ENCODE measurements at regions not wholly inside any gene's neighbourhood (a gene's known extent, or its start where the extent isn't known, plus 50 kb on each side); places are given as distances from the start of the nearest gene placed in this dataset.

DNA sequence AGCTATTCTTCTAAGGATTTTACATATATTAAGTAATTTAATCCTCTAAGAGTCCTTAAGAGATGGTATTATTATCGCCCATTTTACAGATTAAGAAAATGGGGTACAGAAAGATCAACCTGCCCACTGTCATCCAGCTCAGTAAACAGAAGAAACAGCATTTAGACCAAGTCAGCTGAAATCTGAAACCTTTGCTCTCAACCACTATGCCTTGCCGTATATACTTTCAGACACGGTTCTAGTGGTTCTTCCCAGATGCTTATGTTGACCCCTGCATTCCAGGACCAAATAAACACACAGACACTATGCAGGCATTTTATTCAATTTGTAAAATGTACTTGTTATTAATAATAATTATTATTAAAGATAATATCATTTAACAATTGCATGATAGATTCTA is 854.8 kb downstream of the KCNJ2 start:
- POLR2A ChIA-PET (ENCODE audit: partially characterized antibody) = no interaction called here
- Histone ChIP-seq H3K14ac (ENCODE audit: insufficient read length) (no peak overlapping the region), H2BK20ac (ENCODE audit: low read length) (no peak overlapping the region), H3K4ac (replicated peaks; ENCODE audit: insufficient read length, low read depth, low read length) (no peak overlapping the region), H2BK5ac (ENCODE audit: low read depth, low read length) (no peak overlapping the region), H2AFZ (ENCODE audit: low read length) (no peak overlapping the region), H4K20me1 (replicated peaks in 1 of 2; ENCODE audit: control insufficient read depth in 1 of 2, insufficient read depth in 2 of 2, low read length in 2 of 2) (no peaks in the 10 kb centered on the region), H3K27me3 (replicated peaks in 1 of 4; ENCODE audit: control insufficient read depth in 3 of 4, extremely low read depth in 1 of 4, insufficient read depth in 3 of 4, low read length in 3 of 4) (no peaks in the 10 kb centered on the region; a peak in 1 of 7 replicates), H4K91ac (replicated peaks; ENCODE audit: insufficient read length, low read length) (no peak overlapping the region), H2BK120ac (replicated peaks; ENCODE audit: low read depth, low read length) (no peak overlapping the region), H3K18ac (ENCODE audit: extremely low read depth, low read length) (no peak overlapping the region), H3K9ac (replicated peaks in 1 of 4; ENCODE audit: extremely low read depth in 1 of 4, low read depth in 3 of 4, low read length in 3 of 4) (no peak overlapping the region), H4K8ac (ENCODE audit: extremely low read depth, insufficient read depth, low read length) (no peak overlapping the region), H3K56ac (replicated peaks; ENCODE audit: insufficient read length, low read depth, low read length) (no peak overlapping the region), H3K23me2 (ENCODE audit: low read depth, low read length) (no peaks in the 10 kb centered on the region), H3K9me3 (ENCODE audit: insufficient read depth in 2 of 2, low read depth in 1 of 2, low read length in 1 of 2) (0 out of 4 replicates have a peak, but pooled peaks cover 3 to 5% of the 10 kb centered on the region in 2 experiments), H3K36me3 (ENCODE audit: control insufficient read depth in 2 of 4, insufficient read depth in 4 of 4, low read length in 3 of 4) (no peaks in the 10 kb centered on the region), H4K5ac (ENCODE audit: insufficient read length, low read depth, low read length) (no peak overlapping the region), H3K27ac (ENCODE audit: low read depth, low read length) (no peak overlapping the region), H2BK15ac (ENCODE audit: low read length) (no peak overlapping the region), H3K79me2 (ENCODE audit: control insufficient read depth in 1 of 2, insufficient read depth in 2 of 2, low read length in 2 of 2) (no peaks in the 10 kb centered on the region), H2BK12ac (ENCODE audit: low read depth, low read length) (no peak overlapping the region), H3K4me2 (ENCODE audit: insufficient read depth in 1 of 2, low read depth in 2 of 2, low read length in 2 of 2) (no peak overlapping the region), H3K4me3 (ENCODE audit: extremely low read depth in 1 of 4, insufficient read depth in 2 of 4, low read depth in 3 of 4, low read length in 4 of 4) (no peak overlapping the region), H3K23ac (ENCODE audit: insufficient read length) (no peak overlapping the region), H3K4me1 (replicated peaks in 1 of 4; ENCODE audit: control insufficient read depth in 3 of 4, insufficient read depth in 4 of 4, low read length in 3 of 4) (peaks cover 0 to 10% (median 4%) of the 10 kb centered on the region in 4 experiments; a peak in 4 of 7 replicates), H2AK5ac (ENCODE audit: low read depth, low read length) (no peak overlapping the region), H3K79me1 (ENCODE audit: low read depth, low read length) (no peaks in the 10 kb centered on the region)
- CTCF ChIA-PET (ENCODE audit: partially characterized antibody) = interaction anchor here (1.0 kb wide), 1 partner anchor 257 kb away, joined by 4 read pairs; no protein-coding TSS in a partner anchor
- no peak for DNase-seq (ENCODE audit: low read depth in 1 of 2, low spot score in 2 of 2)
- no peak for TF ChIP-seq CTBP2 (IDR thresholded peaks at IDR 0.05; ENCODE audit: borderline replicate concordance, insufficient read depth, insufficient read length, low read length)
- no peak for TF ChIP-seq CHD2 (IDR thresholded peaks at IDR 0.05; ENCODE audit: low read length)
- TF ChIP-seq SUZ12 (IDR thresholded peaks at IDR 0.05; ENCODE audit: low read length) = no peak
- no peak for TF ChIP-seq TBP (IDR thresholded peaks at IDR 0.05; ENCODE audit: low read depth, low read length)
- TF ChIP-seq, protein P1, sequence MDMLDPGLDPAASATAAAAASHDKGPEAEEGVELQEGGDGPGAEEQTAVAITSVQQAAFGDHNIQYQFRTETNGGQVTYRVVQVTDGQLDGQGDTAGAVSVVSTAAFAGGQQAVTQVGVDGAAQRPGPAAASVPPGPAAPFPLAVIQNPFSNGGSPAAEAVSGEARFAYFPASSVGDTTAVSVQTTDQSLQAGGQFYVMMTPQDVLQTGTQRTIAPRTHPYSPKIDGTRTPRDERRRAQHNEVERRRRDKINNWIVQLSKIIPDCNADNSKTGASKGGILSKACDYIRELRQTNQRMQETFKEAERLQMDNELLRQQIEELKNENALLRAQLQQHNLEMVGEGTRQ (IDR thresholded peaks at IDR 0.05; ENCODE audit: low read length) = no peak
- TF ChIP-seq RAD21 (IDR thresholded peaks at IDR 0.05 in 1 of 2, conservative IDR thresholded peaks at IDR 0.05 in 1 of 2; ENCODE audit: low read depth in 2 of 2, low read length in 2 of 2) = no peak
- no peak for TF ChIP-seq SP2 (IDR thresholded peaks at IDR 0.05; ENCODE audit: low read length)
- TF ChIP-seq POLR2A (IDR thresholded peaks at IDR 0.05; ENCODE audit: control extremely low read depth in 1 of 2, low read depth in 2 of 2, low read length in 2 of 2) = no peak
- no peak for TF ChIP-seq CBX5 (IDR thresholded peaks at IDR 0.05; ENCODE audit: low read depth, low read length)
- TF ChIP-seq CEBPB (IDR thresholded peaks at IDR 0.05; ENCODE audit: low read depth, low read length) = no peak
- WGBS, 2 experiments (ENCODE audit: extremely low coverage in 1 of 2, insufficient coverage in 1 of 2, insufficient read length in 1 of 2, insufficient replicate concordance in 2 of 2, low coverage in 1 of 2, low lambda C conversion rate in 2 of 2, missing lambda C conversion rate in 1 of 2) = 84% methylated on average over 3 of the region's 3 CpGs; no CpG with 5 or more reads in 1 of the 2 experiments
- FAIRE-seq = no peak
